ENCODE measurements at regions not wholly inside any gene's neighbourhood (a gene's known extent, or its start where the extent isn't known, plus 50 kb on each side); places are given as distances from the start of the nearest gene placed in this dataset.

DNA sequence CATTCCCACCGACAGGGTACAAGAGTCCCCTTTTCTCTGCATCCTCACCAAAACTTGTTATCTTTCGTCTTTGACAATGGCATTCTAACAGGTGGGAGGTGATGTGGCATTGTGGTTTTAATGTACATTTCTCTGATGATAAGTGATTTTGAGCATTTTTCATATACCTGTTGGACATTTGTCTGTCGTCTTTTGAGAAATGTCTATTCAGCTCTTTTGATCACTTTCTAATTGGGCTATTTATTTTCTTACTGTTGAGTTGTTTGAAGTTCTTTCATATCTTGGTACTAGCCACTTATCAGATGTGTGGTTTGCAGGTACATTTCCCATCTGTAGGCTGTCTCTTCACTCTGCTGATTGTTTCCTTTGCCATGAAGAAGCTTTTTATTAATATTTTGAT lies 219.0 kb upstream of the SOX1 start:
- intact Hi-C loops (cut with micrococcal nuclease; ENCODE audit: unreplicated experiment) = no loop called here
- Mint-ChIP-seq H3K4me3 (ENCODE audit: low read depth, unreplicated experiment) (no peak overlapping the region), H3K36me3 (ENCODE audit: insufficient read depth, unreplicated experiment) (no peaks in the 10 kb centered on the region), H3K27ac (ENCODE audit: unreplicated experiment) (no peak overlapping the region), H3K4me1 (ENCODE audit: low read depth, unreplicated experiment) (no peaks in the 10 kb centered on the region), H3K27me3 (ENCODE audit: unreplicated experiment) (no peaks in the 10 kb centered on the region), H3K9me3 (ENCODE audit: low read depth, unreplicated experiment) (no peaks in the 10 kb centered on the region)
- DNase-seq = no peak
- CTCF ChIA-PET = no interaction called here
- no TSS peak for BruUV-seq (replicated peaks)
- TF ChIP-seq, protein P1, sequence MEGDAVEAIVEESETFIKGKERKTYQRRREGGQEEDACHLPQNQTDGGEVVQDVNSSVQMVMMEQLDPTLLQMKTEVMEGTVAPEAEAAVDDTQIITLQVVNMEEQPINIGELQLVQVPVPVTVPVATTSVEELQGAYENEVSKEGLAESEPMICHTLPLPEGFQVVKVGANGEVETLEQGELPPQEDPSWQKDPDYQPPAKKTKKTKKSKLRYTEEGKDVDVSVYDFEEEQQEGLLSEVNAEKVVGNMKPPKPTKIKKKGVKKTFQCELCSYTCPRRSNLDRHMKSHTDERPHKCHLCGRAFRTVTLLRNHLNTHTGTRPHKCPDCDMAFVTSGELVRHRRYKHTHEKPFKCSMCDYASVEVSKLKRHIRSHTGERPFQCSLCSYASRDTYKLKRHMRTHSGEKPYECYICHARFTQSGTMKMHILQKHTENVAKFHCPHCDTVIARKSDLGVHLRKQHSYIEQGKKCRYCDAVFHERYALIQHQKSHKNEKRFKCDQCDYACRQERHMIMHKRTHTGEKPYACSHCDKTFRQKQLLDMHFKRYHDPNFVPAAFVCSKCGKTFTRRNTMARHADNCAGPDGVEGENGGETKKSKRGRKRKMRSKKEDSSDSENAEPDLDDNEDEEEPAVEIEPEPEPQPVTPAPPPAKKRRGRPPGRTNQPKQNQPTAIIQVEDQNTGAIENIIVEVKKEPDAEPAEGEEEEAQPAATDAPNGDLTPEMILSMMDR (IDR thresholded peaks at IDR 0.05; ENCODE audit: unreplicated experiment) = no peak

DNA sequence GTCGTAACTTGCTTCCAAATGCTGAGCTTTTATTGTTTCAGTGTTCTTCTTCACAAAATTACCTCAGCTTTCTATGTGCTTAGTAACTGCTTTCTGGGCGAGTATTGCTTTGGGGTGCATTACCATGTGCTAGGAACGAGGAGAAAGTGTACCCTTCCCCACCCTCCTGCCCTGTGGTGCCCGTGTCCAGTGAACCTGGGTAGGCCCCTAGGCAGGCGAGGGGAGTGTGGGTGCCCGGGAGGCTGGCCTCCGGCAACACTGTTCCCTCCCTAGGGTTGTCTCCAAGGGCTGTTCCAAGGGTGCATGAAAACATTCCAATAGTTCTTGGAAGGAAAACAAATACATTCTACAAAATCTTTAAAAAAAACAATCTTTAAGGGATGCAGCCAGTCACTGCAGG lies 216.5 kb upstream of the SOX1 start:
- Mint-ChIP-seq H3K27me3 (ENCODE audit: unreplicated experiment) (no peaks in the 10 kb centered on the region), H3K4me3 (ENCODE audit: low read depth, unreplicated experiment) (no peak overlapping the region), H3K36me3 (ENCODE audit: insufficient read depth, unreplicated experiment) (no peaks in the 10 kb centered on the region), H3K9me3 (ENCODE audit: low read depth, unreplicated experiment) (no peaks in the 10 kb centered on the region), H3K27ac (ENCODE audit: unreplicated experiment) (no peak overlapping the region), H3K4me1 (ENCODE audit: low read depth, unreplicated experiment) (no peaks in the 10 kb centered on the region)
- TF ChIP-seq, protein P1 (IDR thresholded peaks at IDR 0.05; ENCODE audit: unreplicated experiment) = no peak
- CTCF ChIA-PET = no interaction called here
- intact Hi-C loops (cut with micrococcal nuclease; ENCODE audit: unreplicated experiment) = no loop called here
- BruUV-seq (replicated peaks) = no TSS peak
- DNase-seq = no peak

DNA sequence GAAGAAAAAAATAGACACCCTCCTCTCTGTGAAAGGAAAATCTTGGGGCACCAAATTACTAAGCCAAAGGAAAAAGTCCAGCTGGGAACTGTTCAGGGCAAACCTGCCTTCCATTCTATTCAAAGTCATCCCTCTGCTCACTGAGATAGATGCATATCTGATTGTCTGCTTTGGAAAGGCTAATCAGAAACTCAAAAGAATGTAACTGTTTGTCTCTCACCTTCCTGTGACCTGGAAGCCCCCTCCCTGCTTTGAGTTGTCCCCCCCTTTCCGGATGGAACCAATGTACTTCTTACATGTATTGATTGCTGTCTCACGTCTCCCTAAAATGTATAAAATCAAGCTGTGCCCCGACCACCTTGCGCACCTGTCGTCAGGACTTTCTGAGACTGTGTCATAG lies 216.0 kb upstream of the SOX1 start:
- no TSS peak for BruUV-seq (replicated peaks)
- H3K4me1 Mint-ChIP-seq (ENCODE audit: low read depth, unreplicated experiment) = no peaks in the 10 kb centered on the region
- no peaks in the 10 kb centered on the region for H3K9me3 Mint-ChIP-seq (ENCODE audit: low read depth, unreplicated experiment)
- intact Hi-C loops (cut with micrococcal nuclease; ENCODE audit: unreplicated experiment) = no loop called here
- H3K4me3 Mint-ChIP-seq (ENCODE audit: low read depth, unreplicated experiment) = no peak overlapping the region
- no peak for DNase-seq
- no peaks in the 10 kb centered on the region for H3K27me3 Mint-ChIP-seq (ENCODE audit: unreplicated experiment)
- TF ChIP-seq, protein P1 (IDR thresholded peaks at IDR 0.05; ENCODE audit: unreplicated experiment) = no peak
- no peak overlapping the region for H3K27ac Mint-ChIP-seq (ENCODE audit: unreplicated experiment)
- CTCF ChIA-PET = no interaction called here
- no peaks in the 10 kb centered on the region for H3K36me3 Mint-ChIP-seq (ENCODE audit: insufficient read depth, unreplicated experiment)

DNA sequence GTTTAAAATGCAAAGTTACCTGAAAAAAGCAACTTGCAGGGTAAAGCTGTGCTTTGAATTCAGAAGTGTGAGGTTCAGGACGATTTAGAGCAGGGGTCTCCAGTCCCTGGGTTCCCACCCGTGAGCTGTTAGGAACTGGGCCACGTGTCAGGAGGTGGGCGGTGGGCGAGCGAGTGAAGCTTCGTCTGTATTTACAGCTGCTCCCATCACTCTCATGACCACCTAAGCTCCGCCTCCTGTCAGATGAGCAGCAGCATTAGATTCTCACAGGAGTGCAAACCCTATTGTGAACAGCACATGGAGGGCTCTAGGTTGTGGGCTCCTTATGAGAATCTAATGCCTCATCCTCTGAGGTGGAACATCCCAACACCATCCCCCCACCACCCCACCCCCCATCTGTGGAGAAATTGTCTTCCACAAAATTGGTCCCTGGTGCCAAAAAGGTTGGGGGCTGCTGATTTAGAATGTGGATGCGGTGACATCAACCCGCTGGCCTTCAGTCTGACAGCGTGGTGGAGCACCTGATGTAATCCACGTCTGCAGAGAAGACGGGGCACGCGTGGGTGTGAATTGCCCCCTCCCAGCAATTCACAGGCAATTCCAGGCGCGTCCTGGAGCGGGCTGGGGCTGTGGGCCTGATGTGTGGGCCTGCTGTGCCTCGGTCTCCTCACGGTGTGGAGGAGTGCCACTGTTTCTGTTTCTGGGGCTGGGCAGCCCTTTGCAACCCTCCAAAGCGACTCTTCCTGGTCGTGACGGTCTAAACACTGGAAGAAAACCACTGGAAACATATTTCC lies 214.0 kb upstream of the SOX1 start:
- Mint-ChIP-seq H3K9me3 (ENCODE audit: low read depth, unreplicated experiment) (no peaks in the 10 kb centered on the region), H3K27me3 (ENCODE audit: unreplicated experiment) (no peaks in the 10 kb centered on the region), H3K4me3 (ENCODE audit: low read depth, unreplicated experiment) (no peak overlapping the region), H3K27ac (ENCODE audit: unreplicated experiment) (no peak overlapping the region), H3K4me1 (ENCODE audit: low read depth, unreplicated experiment) (no peaks in the 10 kb centered on the region), H3K36me3 (ENCODE audit: insufficient read depth, unreplicated experiment) (no peaks in the 10 kb centered on the region)
- DNase-seq = no peak
- BruUV-seq (replicated peaks) = no TSS peak
- TF ChIP-seq, protein P1 (IDR thresholded peaks at IDR 0.05; ENCODE audit: unreplicated experiment) = no peak
- intact Hi-C loops (cut with micrococcal nuclease; ENCODE audit: unreplicated experiment) = no loop called here
- CTCF ChIA-PET = no interaction called here

Measured in Calu3 (cell line).